ENCODE measurements at regions not wholly inside any gene's neighbourhood (a gene's known extent, or its start where the extent isn't known, plus 50 kb on each side); places are given as distances from the start of the nearest gene placed in this dataset.

DNA sequence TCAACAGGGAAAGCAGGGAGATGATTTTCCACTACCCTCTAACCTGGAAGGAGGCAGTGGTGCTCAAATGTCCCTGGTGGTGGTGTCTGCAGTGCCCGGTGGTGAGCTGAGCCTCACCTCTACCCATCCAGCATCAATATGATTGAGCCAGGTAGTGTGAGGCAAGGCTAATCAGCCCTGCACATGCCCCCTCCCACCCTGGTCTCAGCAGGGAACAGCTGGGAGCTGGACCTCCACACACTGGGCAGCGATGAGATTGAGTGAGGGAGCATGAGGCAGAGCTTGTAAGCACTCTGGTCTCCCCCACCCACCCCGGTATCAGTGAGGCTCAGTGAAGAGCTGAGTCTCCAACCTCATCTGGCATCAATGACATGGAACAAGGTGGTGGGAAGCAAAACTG, 634.3 kb downstream of the PTPRU start:
- DNase-seq: no peak

DNA sequence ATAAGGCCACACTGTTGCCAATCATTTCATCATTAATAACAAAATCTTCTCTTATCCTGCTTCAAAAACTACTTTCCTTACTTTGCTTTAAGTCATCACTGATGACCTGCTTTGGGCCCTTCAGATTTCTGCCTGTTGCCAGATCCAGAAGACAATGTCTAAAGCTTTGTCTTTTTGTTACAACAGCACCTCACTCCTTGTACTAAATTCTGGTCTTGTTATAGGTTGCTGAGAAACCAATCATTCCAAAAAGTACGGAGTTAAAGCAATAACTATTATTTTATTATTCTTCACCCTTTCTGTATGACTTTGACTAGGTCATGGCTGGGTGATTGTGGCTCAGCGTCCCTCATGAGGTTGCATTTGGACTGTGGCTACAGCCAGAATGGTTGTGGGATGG, 633.5 kb downstream of the PTPRU start:
- DNase-seq: no peak

DNA sequence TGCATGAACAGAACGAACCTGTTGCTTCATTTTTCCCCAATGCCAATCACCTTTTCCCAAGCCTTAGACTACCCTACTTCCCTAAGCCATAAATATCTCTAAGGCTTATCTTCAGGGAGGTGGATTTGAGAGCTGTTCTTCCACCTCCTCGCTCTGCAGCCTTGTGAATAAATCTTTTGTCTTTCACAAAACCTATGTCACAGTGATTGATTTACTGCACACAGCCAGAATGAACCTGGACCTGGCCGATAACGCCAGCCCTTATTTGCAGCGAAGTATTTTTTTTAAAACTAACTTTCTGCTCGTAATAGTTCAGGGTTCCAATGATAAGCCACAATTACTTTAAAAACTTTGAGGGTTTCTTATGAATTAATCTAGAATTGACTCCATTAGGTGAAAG, 632.6 kb downstream of the PTPRU start:
- DNase-seq: no peak

DNA sequence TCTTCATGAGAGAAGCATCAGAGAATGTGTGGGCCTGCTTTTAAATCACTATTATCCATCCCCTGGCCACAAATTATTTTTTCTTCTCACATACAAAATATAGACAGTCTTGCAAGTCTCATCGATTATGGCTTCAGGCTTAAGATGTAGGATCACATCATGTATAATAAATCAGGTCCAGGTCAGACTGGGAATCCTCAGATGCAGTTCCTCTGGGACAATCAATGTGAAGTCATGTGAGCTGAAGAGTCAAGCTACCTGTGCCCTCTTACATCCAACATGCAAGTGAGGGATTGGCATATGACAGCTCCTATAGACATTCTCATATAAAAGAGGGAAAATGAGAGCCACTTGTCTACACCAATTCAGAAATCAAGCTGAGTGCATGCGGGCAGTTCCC, 631.8 kb downstream of the PTPRU start:
- DNase-seq: no peak

DNA sequence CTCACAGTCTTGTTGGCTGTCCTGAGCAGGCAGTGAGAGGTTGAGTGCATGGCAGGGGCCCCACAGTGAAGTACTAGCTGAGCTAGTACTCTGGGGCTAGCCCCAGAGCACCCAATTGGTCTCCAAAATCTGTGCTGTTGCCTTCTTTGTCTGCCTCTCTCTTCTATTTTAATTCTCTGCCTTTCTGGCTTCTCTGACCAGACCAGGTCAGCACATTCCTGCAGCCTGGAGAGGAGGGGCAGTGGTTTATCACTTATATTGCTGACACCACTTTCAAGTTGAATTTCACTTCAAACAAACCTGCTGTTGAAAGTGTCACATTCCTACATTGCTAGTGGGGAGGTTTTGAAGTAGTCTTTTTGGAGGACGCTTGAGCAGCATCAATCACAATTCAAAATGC, 628.7 kb downstream of the PTPRU start:
- no peak for DNase-seq

DNA sequence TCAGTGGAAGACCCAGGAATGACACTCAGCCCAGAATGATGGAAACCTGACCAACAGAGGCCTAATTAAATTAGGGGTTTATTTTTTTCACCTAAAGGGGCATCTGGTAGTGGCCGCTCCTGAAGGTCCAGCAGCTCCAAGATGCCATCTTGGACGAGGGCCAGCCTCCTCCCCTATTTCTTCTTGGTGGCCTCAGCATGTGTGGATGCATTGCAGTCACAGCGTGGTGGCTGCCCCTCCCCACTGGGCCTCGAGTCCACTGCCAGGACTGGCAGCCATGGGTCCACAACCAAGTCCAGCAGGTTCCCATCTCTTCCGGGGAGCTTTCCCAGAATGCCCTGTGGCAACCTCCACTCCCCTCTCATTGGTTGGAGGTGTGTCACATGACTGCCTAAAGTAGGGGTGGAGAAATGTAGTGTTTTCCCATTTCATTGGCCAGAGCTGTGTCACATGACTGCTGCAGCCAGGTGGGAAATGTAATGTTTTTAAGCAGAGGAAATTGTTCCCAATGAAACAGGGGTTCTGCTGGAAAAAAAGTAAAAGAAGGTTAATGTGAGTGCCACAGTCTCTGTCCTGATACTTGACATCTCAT, 628.2 kb downstream of the PTPRU start:
- DNase-seq: no peak

DNA sequence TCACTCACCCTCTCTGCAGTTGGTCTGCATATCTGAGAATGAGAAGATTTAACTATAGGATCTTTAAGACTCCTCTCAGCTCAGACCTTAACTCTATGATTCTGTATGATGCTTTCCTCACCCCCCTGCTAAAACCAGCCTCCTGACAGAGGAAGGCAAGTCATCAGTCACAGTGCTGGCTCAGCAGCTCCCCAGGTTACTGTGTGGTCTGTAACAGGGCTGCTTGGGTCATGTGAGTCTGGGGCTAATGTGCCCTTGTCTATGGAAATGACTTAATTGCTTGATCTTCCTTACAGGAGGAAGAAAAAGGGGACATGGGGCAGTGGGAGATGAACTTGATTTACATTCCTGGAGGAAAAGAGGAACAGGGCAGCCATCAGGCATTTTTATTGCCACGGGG, 625.6 kb downstream of the PTPRU start:
- no peak for DNase-seq

DNA sequence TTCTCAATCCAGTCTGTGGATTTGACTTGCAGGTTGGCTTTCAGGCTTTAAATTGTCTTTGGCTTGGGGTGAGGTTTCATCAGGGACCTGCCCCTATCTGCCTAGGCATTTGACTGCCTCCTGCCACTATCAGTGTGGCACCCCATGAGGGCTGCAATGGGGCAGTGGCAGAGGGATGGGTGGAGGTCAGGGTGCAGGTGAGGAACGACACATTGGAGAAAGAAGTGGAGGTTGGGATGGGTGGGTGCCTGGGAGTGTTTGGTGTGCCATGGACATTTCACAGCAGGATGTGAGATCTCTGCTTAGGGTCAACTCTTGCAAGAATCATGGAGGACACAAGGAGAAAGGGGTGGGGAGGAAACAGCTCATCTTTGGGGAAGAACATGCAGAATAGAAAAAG, 625.1 kb downstream of the PTPRU start:
- no peak for DNase-seq

DNA sequence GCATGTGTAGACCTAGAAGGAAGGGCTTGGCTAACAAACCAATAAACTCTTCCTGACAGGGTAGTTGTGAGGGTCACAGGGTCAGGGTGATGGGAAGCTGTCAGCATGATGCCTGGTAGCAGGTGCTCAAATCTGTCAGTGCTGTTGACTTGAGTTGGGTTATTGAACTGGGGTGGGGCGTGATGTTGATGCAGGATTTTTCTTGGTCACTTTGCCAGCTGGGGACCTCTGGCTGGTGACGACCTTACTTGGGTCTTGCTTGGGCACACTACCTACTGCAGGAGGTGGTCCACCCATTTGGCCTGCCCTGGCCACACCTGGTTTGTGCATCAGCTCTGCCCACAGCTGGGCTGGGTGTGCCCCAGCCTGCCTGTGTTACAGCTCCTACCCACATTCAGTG, 624.4 kb downstream of the PTPRU start:
- DNase-seq: no peak

DNA sequence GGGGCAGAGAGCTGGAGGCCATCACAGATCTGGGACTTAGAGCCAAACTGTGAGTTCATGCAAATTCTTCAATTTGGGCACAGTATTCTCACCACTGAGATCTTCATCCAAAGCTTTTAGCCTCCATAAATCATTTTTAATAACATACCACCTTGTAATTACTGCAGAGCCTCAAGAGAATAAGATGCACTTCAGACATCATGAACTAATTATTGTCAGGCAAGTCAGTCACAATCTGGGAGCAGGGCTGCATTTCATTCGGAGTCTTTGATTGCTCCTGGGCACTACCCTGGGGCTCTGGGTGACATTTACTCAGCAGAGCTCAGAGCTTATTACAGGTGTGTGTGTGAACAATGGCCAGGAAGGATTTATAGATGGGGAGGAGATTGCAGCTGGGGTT, 623.7 kb downstream of the PTPRU start:
- no peak for DNase-seq

DNA sequence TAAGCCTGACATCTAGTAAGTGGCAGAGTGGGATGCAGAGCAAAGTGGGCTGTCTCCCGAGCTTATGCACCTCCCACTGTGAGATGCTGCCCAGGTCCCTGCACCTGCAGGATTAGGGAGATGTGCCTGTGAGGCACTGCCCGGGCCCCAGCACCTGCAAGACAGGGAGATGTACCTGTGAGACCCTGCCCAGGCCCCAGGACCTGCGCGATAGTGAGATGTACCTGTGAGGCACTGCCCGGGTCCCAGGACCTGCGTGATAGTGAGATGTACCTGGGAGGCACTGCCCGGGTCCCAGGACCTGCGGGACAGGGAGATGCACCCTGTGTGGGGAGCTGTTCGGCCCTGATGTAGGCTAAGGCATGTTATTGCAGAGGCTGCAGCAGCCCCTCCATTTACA, 622.8 kb downstream of the PTPRU start:
- DNase-seq: no peak

DNA sequence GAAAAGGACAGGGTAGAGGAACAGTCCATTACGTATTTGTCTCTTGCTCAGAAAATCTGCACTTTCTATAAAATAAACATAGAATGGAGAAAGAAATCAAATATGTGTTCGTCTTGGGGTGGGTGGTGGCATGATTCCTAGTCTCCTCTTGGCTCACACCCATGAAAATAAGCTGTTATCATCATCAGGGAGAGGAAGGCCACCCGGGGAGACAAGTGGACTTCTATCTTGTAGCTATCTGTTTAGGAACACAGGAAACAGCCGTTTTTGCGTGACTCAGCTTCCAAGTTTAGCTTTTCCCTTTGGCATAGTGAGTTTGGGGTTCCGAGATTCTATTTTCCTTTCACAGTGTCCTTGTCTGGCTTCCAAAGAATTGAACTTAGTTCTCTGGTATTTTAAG, 622.3 kb downstream of the PTPRU start:
- DNase-seq: no peak

DNA sequence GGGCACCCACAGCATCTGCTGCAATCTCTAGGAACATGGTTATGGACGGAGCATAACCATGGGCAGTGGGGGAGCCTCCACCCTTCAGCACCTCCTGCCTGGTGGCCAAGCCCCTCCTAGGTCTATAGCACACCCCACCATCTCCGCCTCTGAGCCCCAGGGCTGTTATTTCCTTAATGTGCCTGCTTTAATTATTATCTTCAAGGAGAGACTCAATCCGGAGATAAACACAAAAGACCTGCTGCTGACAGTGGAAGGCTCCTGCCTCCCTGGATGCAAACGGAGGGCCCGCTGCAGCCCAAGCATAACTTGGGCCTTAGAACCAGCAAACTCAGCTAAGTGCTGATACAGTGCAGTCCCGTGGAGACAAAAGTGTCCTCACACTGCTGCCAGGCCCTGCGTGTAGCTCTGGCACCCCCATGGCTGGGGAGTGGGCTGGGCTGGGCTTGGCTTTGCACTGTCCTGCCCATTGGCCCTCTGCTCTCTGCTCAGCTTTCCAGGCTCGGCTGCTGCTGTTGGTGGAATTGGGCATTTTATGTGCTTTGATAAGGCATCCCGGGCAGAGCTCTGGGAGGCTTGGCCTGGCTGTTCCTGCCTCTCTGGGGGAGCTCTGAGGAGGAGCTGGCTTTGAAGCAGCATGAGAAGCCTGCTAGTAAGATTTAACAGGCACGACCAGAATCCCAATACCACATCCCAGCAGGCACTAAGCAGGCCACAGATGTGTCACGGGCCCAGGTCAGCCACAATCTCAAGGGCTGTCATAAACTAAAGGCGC, 620.2 kb downstream of the PTPRU start:
- DNase-seq: no peak

DNA sequence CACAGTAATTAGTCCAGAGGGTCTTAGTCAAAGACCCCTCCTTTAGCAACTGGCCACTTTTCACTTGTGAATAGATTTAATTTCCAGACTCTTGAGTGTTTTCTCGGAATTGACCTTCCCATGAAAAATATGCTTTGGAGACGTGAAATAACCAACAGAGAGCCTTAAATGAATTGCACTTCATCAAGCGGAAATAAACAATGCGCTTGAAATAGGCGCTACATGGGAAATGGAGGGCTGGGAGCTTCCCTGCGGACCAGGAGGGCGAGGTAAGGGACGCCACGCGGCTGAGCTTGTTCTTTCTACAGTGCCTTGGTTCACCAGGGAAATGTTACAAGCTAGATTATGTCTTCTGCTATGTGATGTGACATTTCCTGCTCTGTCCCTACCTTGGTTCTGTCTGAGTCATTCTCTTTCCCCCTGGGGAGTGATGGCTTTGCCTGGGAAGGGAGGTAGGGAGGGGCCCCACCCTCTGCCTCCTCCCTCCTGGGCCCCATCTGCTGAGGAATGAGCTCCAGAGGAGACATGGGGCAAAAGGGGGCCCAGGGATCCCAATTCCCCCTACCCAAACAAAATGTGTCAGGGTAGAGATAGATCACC, 619.3 kb downstream of the PTPRU start:
- DNase-seq: no peak

DNA sequence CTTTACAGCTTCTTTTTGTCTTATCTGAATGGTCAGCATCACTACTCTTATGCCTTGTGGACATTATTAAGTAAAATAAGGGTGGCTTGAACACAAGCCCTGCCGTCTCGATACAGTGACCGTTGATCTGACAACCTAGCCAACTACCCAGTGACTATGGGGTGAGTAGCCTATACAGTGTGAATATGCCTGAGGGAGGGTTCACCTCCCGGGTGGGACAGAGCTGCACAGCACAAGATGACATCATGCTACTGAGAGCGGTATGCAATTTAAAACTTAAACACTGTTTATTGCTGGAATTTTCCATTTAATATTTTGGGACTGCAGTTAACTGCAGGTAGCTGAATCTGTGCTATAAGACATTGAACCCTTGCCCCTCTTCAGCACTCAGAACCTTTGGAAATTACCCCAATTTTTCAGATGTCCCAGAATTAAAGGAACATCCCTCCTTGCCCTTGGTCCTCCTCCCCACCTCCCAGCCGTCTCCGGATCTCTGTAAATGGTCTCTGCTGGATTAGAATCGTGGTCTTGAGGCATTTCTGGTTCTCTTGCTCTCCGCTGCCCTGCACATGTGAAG, 618.5 kb downstream of the PTPRU start:
- DNase-seq: no peak

DNA sequence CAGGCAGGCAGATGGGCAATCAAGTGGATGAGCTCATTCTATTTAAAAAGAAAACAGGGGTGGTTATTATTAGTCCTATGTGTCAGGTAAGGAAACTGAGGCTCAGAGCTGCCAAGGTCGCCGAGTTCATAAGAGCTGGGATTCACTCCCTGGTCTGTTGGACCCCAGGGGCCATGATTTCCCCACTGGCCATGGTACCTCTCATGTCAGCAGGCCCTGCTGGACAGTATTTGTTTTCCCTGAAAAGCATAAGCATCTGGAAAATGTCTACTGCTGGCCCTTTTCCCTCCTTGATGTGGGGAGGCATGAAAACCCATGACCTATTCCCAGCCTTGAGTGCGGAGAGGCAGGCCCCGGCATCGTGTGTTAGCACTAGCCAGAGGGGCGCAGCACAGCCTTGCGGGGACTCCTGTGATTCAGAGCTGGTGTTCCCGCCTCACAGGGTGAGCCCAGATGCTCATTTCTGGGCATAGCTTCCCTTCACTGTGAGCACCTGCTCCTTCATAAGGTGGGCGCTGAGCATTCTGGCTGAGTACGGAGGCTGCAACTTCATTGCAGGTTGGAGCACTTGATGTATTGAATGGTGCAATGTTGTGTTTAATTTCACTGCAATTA, 617.5 kb downstream of the PTPRU start:
- no peak for DNase-seq

DNA sequence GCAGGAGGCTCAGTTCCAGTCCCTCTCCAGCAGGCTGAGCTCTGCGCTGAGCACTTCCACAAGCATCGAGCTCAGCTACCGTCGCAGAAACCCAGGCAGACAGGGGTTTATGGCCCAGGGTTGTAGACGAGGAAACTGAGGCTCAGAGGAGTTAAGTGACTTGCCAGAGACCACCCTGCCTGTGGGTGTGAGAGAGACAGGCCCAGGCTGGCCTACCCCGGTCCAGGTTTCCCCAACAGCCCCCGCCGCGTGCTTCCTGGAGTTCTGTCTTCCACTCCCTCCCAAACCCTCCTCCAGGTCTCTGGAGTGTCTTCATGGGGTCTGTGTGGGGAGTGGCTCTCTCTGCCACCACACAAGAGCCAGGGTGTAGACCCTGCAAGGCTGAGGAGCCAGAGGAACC, 615.9 kb downstream of the PTPRU start:
- DNase-seq: no peak

DNA sequence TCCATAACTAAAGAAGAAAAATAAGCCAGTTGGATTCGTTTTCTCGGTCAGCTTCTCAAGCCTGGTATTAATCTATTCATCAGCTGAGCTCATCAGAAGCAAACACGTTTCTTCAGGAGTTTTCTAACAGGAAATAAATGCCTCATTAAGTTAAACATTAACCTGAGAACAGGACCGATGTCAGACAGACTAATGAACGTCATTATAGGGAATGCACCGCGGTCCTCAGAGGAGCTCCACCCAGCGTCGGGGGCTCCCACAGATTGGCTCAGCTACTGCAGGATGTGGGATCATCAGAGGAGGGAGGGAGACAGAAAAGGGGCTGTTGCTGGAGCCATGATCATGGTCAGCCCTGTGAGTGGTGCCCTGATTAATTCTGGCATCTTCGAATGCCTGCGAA, 615.4 kb downstream of the PTPRU start:
- no peak for DNase-seq

DNA sequence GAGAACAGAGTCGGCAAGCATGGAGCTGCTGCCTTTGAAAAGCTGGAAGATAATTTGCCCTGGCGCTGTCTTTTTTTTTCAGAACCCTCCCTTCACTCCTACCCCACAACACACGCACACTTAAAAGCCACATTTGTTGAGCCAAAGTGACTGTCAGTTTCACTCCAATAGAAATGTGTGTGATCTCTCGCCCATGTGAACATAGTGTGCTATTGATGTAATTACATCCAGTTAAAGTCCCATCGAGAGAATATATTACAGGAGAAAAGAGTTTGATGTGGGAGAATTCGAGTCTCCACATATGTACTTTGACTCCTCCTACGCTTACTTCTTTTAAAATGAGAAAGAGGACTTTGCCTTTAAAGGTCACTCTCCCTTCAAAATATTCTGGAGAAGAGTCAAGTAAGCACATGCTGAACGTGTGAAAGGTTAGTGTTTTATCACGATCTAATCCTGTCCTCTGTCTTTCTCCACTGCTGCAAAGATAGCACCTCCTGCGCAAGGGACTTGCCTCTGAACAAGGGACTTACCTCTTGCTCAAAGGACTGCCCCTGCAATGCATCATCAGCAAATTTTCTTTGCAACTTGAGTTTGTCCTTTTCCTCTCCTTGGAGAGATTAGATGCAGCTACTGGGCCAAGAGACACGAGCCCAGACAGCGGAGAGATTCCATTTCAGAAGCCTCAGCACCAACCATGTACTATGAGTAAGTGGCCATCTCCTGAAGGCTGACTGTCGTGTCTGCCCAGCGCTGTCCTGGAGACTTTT, 613.9 kb downstream of the PTPRU start:
- DNase-seq: no peak

DNA sequence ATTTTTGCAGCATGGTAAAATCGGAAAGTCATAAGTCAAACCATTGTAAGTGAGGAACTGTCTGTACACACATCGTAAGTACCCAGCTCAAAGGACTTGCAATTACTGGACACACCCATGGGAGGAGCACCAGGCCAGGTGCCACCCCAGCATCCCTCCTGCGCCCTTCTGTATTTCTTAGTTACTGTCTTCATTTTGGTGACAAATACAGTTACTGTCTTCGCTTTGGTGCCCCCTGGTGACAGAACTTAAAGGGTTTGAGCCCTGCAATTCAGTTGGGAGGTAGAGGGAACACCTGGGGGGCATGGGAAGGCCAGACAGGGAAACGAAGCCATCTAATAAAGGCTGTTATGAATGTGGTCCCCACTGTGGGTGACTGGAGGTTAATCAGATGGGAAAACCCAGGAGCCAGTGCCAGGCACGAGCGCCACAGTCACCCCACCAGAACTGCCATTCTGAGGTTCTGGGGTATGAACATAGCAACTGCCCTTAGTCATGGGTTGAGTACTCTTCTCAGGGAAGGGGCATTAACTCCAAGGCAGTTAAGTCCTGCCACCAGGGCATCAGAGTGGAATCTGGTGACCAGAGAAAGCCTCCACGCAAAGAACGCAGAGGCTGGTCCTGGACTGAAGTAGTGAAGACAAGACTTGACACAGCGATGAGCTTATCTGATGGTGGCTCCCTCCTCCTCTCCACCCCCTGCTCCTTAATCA, 612.9 kb downstream of the PTPRU start:
- no peak for DNase-seq

DNA sequence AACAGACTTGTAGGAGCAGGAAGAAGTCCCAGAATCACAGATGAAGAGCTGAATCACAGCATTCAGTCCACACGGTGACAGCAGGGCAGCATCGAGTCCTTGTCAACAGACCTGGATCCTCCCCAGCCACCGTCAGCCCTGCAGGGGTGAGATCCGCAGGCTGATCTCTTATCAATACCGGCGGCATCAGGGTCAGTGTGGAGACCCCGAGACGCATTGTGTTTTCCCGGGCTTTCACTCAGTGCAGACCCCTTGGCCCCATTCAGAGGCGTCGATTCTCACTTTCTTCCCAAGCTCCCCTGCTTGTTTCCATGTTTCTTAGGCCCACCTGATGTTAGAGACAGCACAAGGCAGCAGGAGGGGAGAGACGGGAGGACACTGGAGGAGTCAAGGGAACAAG, 609.6 kb downstream of the PTPRU start:
- DNase-seq: no peak

DNA sequence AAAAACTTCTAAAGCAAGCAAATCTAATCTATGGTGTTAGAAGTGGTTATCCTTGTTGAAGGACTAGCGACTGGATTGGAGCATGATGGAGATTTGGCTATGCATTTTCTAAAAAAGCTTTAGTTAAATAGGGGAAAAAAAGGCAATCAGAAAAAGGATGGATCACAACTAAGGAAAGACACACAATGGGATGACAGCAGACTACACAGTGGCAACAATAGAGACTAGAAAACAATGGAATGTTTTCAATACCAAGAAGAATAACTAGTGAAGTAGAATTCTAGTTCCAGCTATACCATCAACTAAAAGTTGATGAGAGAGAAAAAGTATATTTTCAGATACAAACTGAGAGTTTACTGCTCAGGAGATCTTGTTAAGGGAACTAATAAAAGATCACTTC, 605.8 kb downstream of the PTPRU start:
- no peak for DNase-seq
